Liver (tissue), 8 donors: ENCODE measurements at regions not wholly inside any gene's neighbourhood (a gene's known extent, or its start where the extent isn't known, plus 50 kb on each side); places are given as distances from the start of the nearest gene placed in this dataset.

Source experiments
- DNase-seq: peaks from one replicate; pipeline ENCODE4 v3.0.0-alpha.2; 2017; ENCODE audit warnings: low spot score
- H3K27ac ChIP-seq, 2 donors: one replicate each; pipeline ENCODE4 v1.7.0; 2013; ENCODE audit warnings: inconsistent platforms in 2 of 2, low read length in 2 of 2, control low read depth in 1 of 2, low read depth in 1 of 2, mild to moderate bottlenecking in 1 of 2
- H3K27me3 ChIP-seq, 4 donors: one replicate each; pipeline versions ENCODE4 v1.6.1 to v1.7.0; 2013; ENCODE audit warnings: low read length in 3 of 4, inconsistent platforms in 1 of 4, mild to moderate bottlenecking in 1 of 4, moderate library complexity in 1 of 4; ENCODE audit not compliant: control insufficient read depth in 4 of 4, insufficient read depth in 4 of 4
- H3K36me3 ChIP-seq, 4 donors: one replicate each; pipeline versions ENCODE4 v1.6.1 to v1.7.0; 2013; ENCODE audit warnings: low read length in 3 of 4, mild to moderate bottlenecking in 3 of 4, low read depth in 1 of 4, moderate library complexity in 1 of 4; ENCODE audit not compliant: control insufficient read depth in 4 of 4, insufficient read depth in 3 of 4
- H3K4me1 ChIP-seq, 4 donors: one replicate each; pipeline versions ENCODE4 v1.6.1 to v1.7.0; 2013; ENCODE audit warnings: low read length in 3 of 4, mild to moderate bottlenecking in 3 of 4, moderate library complexity in 1 of 4; ENCODE audit not compliant: control insufficient read depth in 4 of 4, insufficient read depth in 4 of 4
- H3K4me3 ChIP-seq, 3 donors: one replicate each; pipeline versions ENCODE4 v1.6.1 to v1.7.0; 2013; ENCODE audit warnings: low read length in 3 of 3, control low read depth in 1 of 3, low read depth in 1 of 3, mild to moderate bottlenecking in 1 of 3
- H3K9ac ChIP-seq, 2 donors: one replicate each; pipeline ENCODE4 v1.7.0; 2013; ENCODE audit warnings: low read length in 2 of 2, mild to moderate bottlenecking in 2 of 2, moderate library complexity in 2 of 2, control low read depth in 1 of 2, low read depth in 1 of 2
- H3K9me3 ChIP-seq, 4 donors: one replicate each; pipeline versions ENCODE4 v1.6.1 to v1.7.0; 2013; ENCODE audit warnings: low read length in 3 of 4; ENCODE audit not compliant: control insufficient read depth in 4 of 4
- ATF3 ChIP-seq: IDR thresholded peaks from 2 replicates; pipeline ENCODE4 v1.6.1; 2016; ENCODE audit warnings: antibody characterized with exemption
- CTCF ChIP-seq: fragments of 150-350 bp; IDR thresholded peaks from 2 replicates; pipeline ENCODE4 v1.5.1; 2017; ENCODE audit warnings: improper control_type of control experiment, low read depth, low read length; ENCODE audit not compliant: missing input control
- EGR1 ChIP-seq, 2 donors: IDR thresholded peaks; 2 replicates each; pipeline ENCODE4 v1.6.1; 2016 to 2018; ENCODE audit warnings: antibody characterized with exemption in 2 of 2, low read depth in 2 of 2
- FOXA1 ChIP-seq: IDR thresholded peaks from 2 replicates; pipeline ENCODE4 v1.6.1; 2016; ENCODE audit warnings: antibody characterized with exemption
- FOXA2 ChIP-seq: IDR thresholded peaks from 2 replicates; pipeline ENCODE4 v1.6.1; 2016; ENCODE audit warnings: antibody characterized with exemption
- GABPA ChIP-seq, 2 donors: IDR thresholded peaks in 1 of 2; conservative IDR thresholded peaks in 1 of 2; 2 replicates each; pipeline ENCODE4 v1.6.1; 2016; ENCODE audit warnings: antibody characterized with exemption in 2 of 2, mild to moderate bottlenecking in 1 of 2, moderate library complexity in 1 of 2
- HNF4A ChIP-seq, 2 donors: conservative IDR thresholded peaks; 2 replicates each; pipeline ENCODE4 v1.6.1; 2016; ENCODE audit warnings: antibody characterized with exemption in 2 of 2, mild to moderate bottlenecking in 2 of 2
- HNF4G ChIP-seq: IDR thresholded peaks from 2 replicates; pipeline ENCODE4 v1.6.1; 2016; ENCODE audit warnings: antibody characterized with exemption
- JUND ChIP-seq, 2 donors: IDR thresholded peaks; 2 replicates each; pipeline ENCODE4 v1.6.1; 2016; ENCODE audit warnings: antibody characterized with exemption in 2 of 2
- NR2F2 ChIP-seq: IDR thresholded peaks from 2 replicates; pipeline ENCODE4 v1.6.1; 2016; ENCODE audit warnings: antibody characterized with exemption
- RAD21 ChIP-seq, 2 donors: IDR thresholded peaks; 2 replicates each; pipeline ENCODE4 v1.6.1; 2016; ENCODE audit warnings: antibody characterized with exemption in 2 of 2, mild to moderate bottlenecking in 2 of 2
- REST ChIP-seq: IDR thresholded peaks from 2 replicates; pipeline ENCODE4 v1.6.1; 2016; ENCODE audit warnings: antibody characterized with exemption, mild to moderate bottlenecking
- RXRA ChIP-seq, 2 donors: IDR thresholded peaks; 2 replicates each; pipeline ENCODE4 v1.6.1; 2017 to 2018; ENCODE audit warnings: antibody characterized with exemption in 2 of 2, mild to moderate bottlenecking in 1 of 2
- SP1 ChIP-seq: IDR thresholded peaks from 2 replicates; pipeline ENCODE4 v1.6.1; 2018; ENCODE audit warnings: antibody characterized with exemption, mild to moderate bottlenecking
- TAF1 ChIP-seq: conservative IDR thresholded peaks from 2 replicates; pipeline ENCODE4 v1.6.1; 2016; ENCODE audit warnings: antibody characterized with exemption, mild to moderate bottlenecking
- YY1 ChIP-seq: IDR thresholded peaks from 2 replicates; pipeline ENCODE4 v1.6.1; 2016; ENCODE audit warnings: antibody characterized with exemption, mild to moderate bottlenecking
- ZBTB33 ChIP-seq: IDR thresholded peaks from 2 replicates; pipeline ENCODE4 v1.6.1; 2016; ENCODE audit warnings: antibody characterized with exemption
- WGBS: extraction: QIAGEN DNeasy Blood & Tissue Kit; methylation state at CpG from one replicate; pipeline ENCODE4 v1.1.7; 2013; 5-methylcytosine and 5-hydroxymethylcytosine counted together
- donor health status: healthy.
- donor health status: healthy.
- donor health status: healthy.
- donor health status: healthy.
- donor health status: healthy.

- Histone ChIP-seq H3K27ac (no peak overlapping the region), H3K36me3 (no peaks in the 10 kb centered on the region), H3K9ac (no peak overlapping the region), H3K27me3 (peaks cover 0 to 4% (median 0%) of the 10 kb centered on the region in 4 donors), H3K4me3 (no peak overlapping the region), H3K4me1 (peaks cover 0 to 8% (median 2%) of the 10 kb centered on the region in 4 donors), H3K9me3 (no peaks in the 10 kb centered on the region)
- DNase-seq, result no peak
- WGBS, result 45% methylated on average over 3 of the region's 3 CpGs
- no peak for TF ChIP-seq FOXA2
- TF ChIP-seq RXRA (IDR thresholded peaks at IDR 0.05), result no peak
- no peak for TF ChIP-seq FOXA1
- no peak for TF ChIP-seq HNF4A (conservative IDR thresholded peaks at IDR 0.05)
- no peak for TF ChIP-seq CTCF
- no peak for TF ChIP-seq REST
- TF ChIP-seq NR2F2, result no peak
- TF ChIP-seq JUND (IDR thresholded peaks at IDR 0.05), result no peak
- TF ChIP-seq TAF1, result no peak
- TF ChIP-seq YY1, result no peak
- TF ChIP-seq SP1, result no peak
- TF ChIP-seq EGR1 (IDR thresholded peaks at IDR 0.05; ENCODE audit: low read depth in 2 of 2), result no peak
- TF ChIP-seq GABPA (IDR thresholded peaks at IDR 0.05 in 1 of 2, conservative IDR thresholded peaks at IDR 0.05 in 1 of 2), result no peak
- TF ChIP-seq ZBTB33, result no peak
- no peak for TF ChIP-seq ATF3
- no peak for TF ChIP-seq HNF4G
- no peak for TF ChIP-seq RAD21 (IDR thresholded peaks at IDR 0.05)
Measured at GRCh38 chr6:18684343-18684742, 297.2 kb downstream of the RNF144B start.
